ENCODE measurements at regions not wholly inside any gene's neighbourhood (a gene's known extent, or its start where the extent isn't known, plus 50 kb on each side); places are given as distances from the start of the nearest gene placed in this dataset.

- TF ChIP-seq CTCF (IDR thresholded peaks at IDR 0.05) (no peak), CHD4 (IDR thresholded peaks at IDR 0.05; ENCODE audit: borderline replicate concordance) (no peak), TP53 (CRISPR knock-in tag; IDR thresholded peaks at IDR 0.05) (no peak), HOXA7 (CRISPR knock-in tag; IDR thresholded peaks at IDR 0.05) (no peak), MAFK (IDR thresholded peaks at IDR 0.05; ENCODE audit: partially characterized antibody) (no peak), RAD21 (conservative IDR thresholded peaks at IDR 0.05 in 1 of 2, IDR thresholded peaks at IDR 0.05 in 1 of 2) (no peak), CHD2 (IDR thresholded peaks at IDR 0.05; ENCODE audit: low read length, partially characterized antibody) (no peak), CEBPB (IDR thresholded peaks at IDR 0.05) (no peak)
Observed at GRCh38 chr13:109853153-109853552, 66.8 kb upstream of the IRS2 start.

All from A549 (cell line).